Neural cell (in vitro differentiated cells): ENCODE measurements at regions not wholly inside any gene's neighbourhood (a gene's known extent, or its start where the extent isn't known, plus 50 kb on each side); places are given as distances from the start of the nearest gene placed in this dataset.

ENCODE experiments used
- H2AFZ ChIP-seq: fragments of 200-600, 300-800 bp; sonication (generic), shearing (Covaris generic); 2 replicates; pipeline ENCODE4 v1.6.0; 2014; ENCODE audit warnings: low read depth, mild to moderate bottlenecking, antibody characterized with exemption, low read length, moderate library complexity
- H3F3A ChIP-seq: fragments of 200-600 bp; shearing (Covaris generic); 2 replicates; pipeline ENCODE4 v1.6.1; 2016; ENCODE audit warnings: mild to moderate bottlenecking, moderate library complexity, mixed read lengths, antibody characterized with exemption, low read length; ENCODE audit not compliant: insufficient read depth, poor library complexity, severe bottlenecking
- H3K27ac ChIP-seq: fragments of 200-600, 300-800 bp; sonication (generic), shearing (Covaris generic); 2 replicates; pipeline ENCODE4 v1.5.1; 2014; ENCODE audit warnings: mild to moderate bottlenecking, low read length, moderate library complexity
- H3K27me3 ChIP-seq: fragments of 300-800, 200-600 bp; sonication (generic), shearing (Covaris generic); 2 replicates; pipeline ENCODE4 v1.6.0; 2014; ENCODE audit warnings: mild to moderate bottlenecking, low read depth, low read length, moderate library complexity; ENCODE audit not compliant: insufficient read depth
- H3K36me3 ChIP-seq: fragments of 300-800, 200-600 bp; sonication (generic), shearing (Covaris generic); 2 replicates; pipeline ENCODE4 v1.5.1; 2014; ENCODE audit warnings: mild to moderate bottlenecking, antibody characterized with exemption, low read length, moderate library complexity; ENCODE audit not compliant: insufficient read depth
- H3K4me2 ChIP-seq: fragments of 300-800, 200-600 bp; sonication (generic), shearing (Covaris generic); 2 replicates; pipeline ENCODE4 v1.6.0; 2014; ENCODE audit warnings: mild to moderate bottlenecking, low read length
- H3K4me3 ChIP-seq: fragments of 300-800, 200-600 bp; sonication (generic), shearing (Covaris generic); 2 replicates; pipeline ENCODE4 v1.5.1; 2014; ENCODE audit warnings: mild to moderate bottlenecking, low read length, moderate library complexity
- H3K79me2 ChIP-seq: fragments of 200-600 bp; shearing (Covaris generic); replicated peaks from 2 replicates; pipeline ENCODE4 v1.6.0; 2014; ENCODE audit warnings: mild to moderate bottlenecking, low read length, moderate library complexity; ENCODE audit not compliant: insufficient read depth
- H3K9ac ChIP-seq: fragments of 300-800, 200-600 bp; sonication (generic), shearing (Covaris generic); 2 replicates; pipeline ENCODE4 v1.6.1; 2016; ENCODE audit warnings: mild to moderate bottlenecking, low read length, mixed read lengths
- H3K9me2 ChIP-seq: fragments of 200-600 bp; shearing (Covaris generic); 2 replicates; pipeline ENCODE4 v1.6.1; 2016; ENCODE audit warnings: mild to moderate bottlenecking, low read length, mixed read lengths; ENCODE audit not compliant: insufficient read depth
- H3K9me3 ChIP-seq: fragments of 200-600, 300-800 bp; sonication (generic), shearing (Covaris generic); 2 replicates; pipeline ENCODE4 v1.6.1; 2016; ENCODE audit warnings: mild to moderate bottlenecking, mixed run types, low read length, moderate library complexity, mixed read lengths
- H4K20me1 ChIP-seq: fragments of 200-600 bp; shearing (Covaris generic); 2 replicates; pipeline ENCODE4 v1.6.1; 2016; ENCODE audit warnings: mild to moderate bottlenecking, mixed run types; ENCODE audit not compliant: insufficient read depth
- EP300 ChIP-seq: fragments of 450-650 bp; conservative IDR thresholded peaks from 2 replicates; pipeline ENCODE4 v1.6.1; 2014; ENCODE audit warnings: antibody characterized with exemption, mild to moderate bottlenecking, moderate library complexity; ENCODE audit not compliant: poor library complexity, severe bottlenecking
- EZH2 ChIP-seq: fragments of 200-600, 300-800 bp; shearing (Covaris generic), sonication (generic); IDR thresholded peaks from 2 replicates; pipeline ENCODE4 v1.6.1; 2014; ENCODE audit warnings: antibody characterized with exemption, low read length, borderline replicate concordance, mild to moderate bottlenecking; ENCODE audit not compliant: insufficient read depth, poor library complexity, severe bottlenecking
- MXI1 ChIP-seq: fragments of 450-650 bp; conservative IDR thresholded peaks from 2 replicates; pipeline ENCODE4 v1.6.1; 2014; ENCODE audit warnings: antibody characterized with exemption, mild to moderate bottlenecking; ENCODE audit not compliant: poor library complexity, severe bottlenecking
- POLR2AphosphoS5 ChIP-seq: IDR thresholded peaks from 2 replicates; pipeline ENCODE4 v1.6.1; 2012
- RAD21 ChIP-seq: fragments of 450-650 bp; conservative IDR thresholded peaks from 2 replicates; pipeline ENCODE4 v1.6.1; 2014; ENCODE audit warnings: antibody characterized with exemption, mild to moderate bottlenecking, moderate library complexity
- SMC3 ChIP-seq: fragments of 450-650 bp; conservative IDR thresholded peaks from 2 replicates; pipeline ENCODE4 v1.6.1; 2014; ENCODE audit warnings: antibody characterized with exemption, mild to moderate bottlenecking, moderate library complexity; ENCODE audit not compliant: poor library complexity
- TAF1 ChIP-seq: IDR thresholded peaks from 2 replicates; pipeline ENCODE4 v1.6.1; 2012; ENCODE audit warnings: low read depth
- TF ChIP-seq, protein P1 (sequence below): IDR thresholded peaks from 2 replicates; pipeline ENCODE4 v1.6.1; 2012; ENCODE audit warnings: borderline replicate concordance
- TF ChIP-seq, protein P2 (sequence below): fragments of 450-650 bp; IDR thresholded peaks from 2 replicates; pipeline ENCODE4 v1.5.1; 2014; ENCODE audit warnings: antibody characterized with exemption, mild to moderate bottlenecking, moderate library complexity; ENCODE audit not compliant: poor library complexity, severe bottlenecking

DNA sequence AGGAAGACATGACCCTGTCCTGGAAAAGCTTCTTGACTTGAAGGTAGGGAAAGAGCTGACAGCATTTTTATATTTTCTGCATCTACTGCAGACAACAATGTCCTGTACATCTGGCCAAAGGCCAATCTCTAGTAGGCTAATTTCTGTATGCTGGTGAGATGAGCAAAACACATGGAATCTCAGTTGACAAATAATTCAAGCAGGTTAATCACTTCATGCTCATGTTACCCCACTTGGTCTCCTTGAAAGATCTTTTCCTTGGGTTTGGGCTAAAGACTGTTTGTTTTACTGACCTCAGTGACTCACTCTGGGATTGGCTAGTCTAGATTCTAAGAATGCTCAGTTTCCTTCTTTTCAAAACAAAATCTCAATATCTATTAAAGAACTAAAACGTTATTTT lies 298.8 kb downstream of the LMO7 start:
- no peaks in the 10 kb centered on the region for H3K9me2 ChIP-seq
- H3K9ac ChIP-seq, result no peak overlapping the region
- H3K9me3 ChIP-seq, result no peaks in the 10 kb centered on the region
- H3K27me3 ChIP-seq, result no peaks in the 10 kb centered on the region
- no peaks in the 10 kb centered on the region for H3F3A ChIP-seq
- no peak overlapping the region for H3K4me2 ChIP-seq
- no peak overlapping the region for H3K27ac ChIP-seq
- no peak overlapping the region for H3K4me3 ChIP-seq
- H3K36me3 ChIP-seq, result no peaks in the 10 kb centered on the region
- H3K79me2 ChIP-seq, result no peaks in the 10 kb centered on the region
- H4K20me1 ChIP-seq, result no peaks in the 10 kb centered on the region
- no peak for TF ChIP-seq TAF1
- TF ChIP-seq, protein P1, sequence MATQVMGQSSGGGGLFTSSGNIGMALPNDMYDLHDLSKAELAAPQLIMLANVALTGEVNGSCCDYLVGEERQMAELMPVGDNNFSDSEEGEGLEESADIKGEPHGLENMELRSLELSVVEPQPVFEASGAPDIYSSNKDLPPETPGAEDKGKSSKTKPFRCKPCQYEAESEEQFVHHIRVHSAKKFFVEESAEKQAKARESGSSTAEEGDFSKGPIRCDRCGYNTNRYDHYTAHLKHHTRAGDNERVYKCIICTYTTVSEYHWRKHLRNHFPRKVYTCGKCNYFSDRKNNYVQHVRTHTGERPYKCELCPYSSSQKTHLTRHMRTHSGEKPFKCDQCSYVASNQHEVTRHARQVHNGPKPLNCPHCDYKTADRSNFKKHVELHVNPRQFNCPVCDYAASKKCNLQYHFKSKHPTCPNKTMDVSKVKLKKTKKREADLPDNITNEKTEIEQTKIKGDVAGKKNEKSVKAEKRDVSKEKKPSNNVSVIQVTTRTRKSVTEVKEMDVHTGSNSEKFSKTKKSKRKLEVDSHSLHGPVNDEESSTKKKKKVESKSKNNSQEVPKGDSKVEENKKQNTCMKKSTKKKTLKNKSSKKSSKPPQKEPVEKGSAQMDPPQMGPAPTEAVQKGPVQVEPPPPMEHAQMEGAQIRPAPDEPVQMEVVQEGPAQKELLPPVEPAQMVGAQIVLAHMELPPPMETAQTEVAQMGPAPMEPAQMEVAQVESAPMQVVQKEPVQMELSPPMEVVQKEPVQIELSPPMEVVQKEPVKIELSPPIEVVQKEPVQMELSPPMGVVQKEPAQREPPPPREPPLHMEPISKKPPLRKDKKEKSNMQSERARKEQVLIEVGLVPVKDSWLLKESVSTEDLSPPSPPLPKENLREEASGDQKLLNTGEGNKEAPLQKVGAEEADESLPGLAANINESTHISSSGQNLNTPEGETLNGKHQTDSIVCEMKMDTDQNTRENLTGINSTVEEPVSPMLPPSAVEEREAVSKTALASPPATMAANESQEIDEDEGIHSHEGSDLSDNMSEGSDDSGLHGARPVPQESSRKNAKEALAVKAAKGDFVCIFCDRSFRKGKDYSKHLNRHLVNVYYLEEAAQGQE, result no peak
- TF ChIP-seq EP300, result no peak
- TF ChIP-seq MXI1, result no peak
- TF ChIP-seq, protein P2, sequence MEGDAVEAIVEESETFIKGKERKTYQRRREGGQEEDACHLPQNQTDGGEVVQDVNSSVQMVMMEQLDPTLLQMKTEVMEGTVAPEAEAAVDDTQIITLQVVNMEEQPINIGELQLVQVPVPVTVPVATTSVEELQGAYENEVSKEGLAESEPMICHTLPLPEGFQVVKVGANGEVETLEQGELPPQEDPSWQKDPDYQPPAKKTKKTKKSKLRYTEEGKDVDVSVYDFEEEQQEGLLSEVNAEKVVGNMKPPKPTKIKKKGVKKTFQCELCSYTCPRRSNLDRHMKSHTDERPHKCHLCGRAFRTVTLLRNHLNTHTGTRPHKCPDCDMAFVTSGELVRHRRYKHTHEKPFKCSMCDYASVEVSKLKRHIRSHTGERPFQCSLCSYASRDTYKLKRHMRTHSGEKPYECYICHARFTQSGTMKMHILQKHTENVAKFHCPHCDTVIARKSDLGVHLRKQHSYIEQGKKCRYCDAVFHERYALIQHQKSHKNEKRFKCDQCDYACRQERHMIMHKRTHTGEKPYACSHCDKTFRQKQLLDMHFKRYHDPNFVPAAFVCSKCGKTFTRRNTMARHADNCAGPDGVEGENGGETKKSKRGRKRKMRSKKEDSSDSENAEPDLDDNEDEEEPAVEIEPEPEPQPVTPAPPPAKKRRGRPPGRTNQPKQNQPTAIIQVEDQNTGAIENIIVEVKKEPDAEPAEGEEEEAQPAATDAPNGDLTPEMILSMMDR, result no peak
- no peak for TF ChIP-seq RAD21
- TF ChIP-seq SMC3, result no peak
- TF ChIP-seq POLR2AphosphoS5, result no peak
- no peak for TF ChIP-seq EZH2
- H2AFZ ChIP-seq, result no peak overlapping the region

DNA sequence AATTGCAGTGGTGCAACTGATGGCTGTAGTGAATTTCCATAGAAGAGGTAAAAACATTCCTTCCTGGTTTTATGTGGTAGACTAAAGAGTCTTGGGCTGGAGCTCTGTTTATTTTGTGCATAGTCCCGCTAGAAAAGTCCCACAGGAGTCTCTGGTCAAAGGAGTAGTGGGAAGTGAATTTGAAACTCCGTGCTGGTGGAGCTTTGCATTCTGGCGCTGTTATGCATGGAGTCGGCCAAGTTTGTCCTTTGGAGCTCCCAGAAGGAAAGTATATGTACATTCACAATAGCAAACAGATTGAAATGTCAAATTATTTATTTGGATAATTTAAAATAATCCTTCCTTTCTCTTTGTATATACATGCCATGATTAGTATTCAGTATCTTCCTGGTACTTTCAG lies 296.5 kb downstream of the LMO7 start:
- Histone ChIP-seq H2AFZ (no peak overlapping the region), H3K4me2 (no peak overlapping the region), H3K27me3 (no peaks in the 10 kb centered on the region), H3F3A (no peaks in the 10 kb centered on the region), H3K9me3 (no peaks in the 10 kb centered on the region), H4K20me1 (no peaks in the 10 kb centered on the region), H3K27ac (no peak overlapping the region), H3K36me3 (no peaks in the 10 kb centered on the region), H3K4me3 (no peak overlapping the region), H3K9me2 (no peaks in the 10 kb centered on the region), H3K9ac (no peak overlapping the region), H3K79me2 (no peaks in the 10 kb centered on the region)
- no peak for TF ChIP-seq TAF1
- no peak for TF ChIP-seq POLR2AphosphoS5
- no peak for TF ChIP-seq MXI1
- TF ChIP-seq EZH2, result no peak
- TF ChIP-seq, protein P2, result no peak
- no peak for TF ChIP-seq EP300
